ENCODE measurements at regions not wholly inside any gene's neighbourhood (a gene's known extent, or its start where the extent isn't known, plus 50 kb on each side); places are given as distances from the start of the nearest gene placed in this dataset.

- no peak for DNase-seq
Measured at GRCh38 chr3:80259736-80260135, 491.9 kb upstream of the ROBO1 start.

DNA sequence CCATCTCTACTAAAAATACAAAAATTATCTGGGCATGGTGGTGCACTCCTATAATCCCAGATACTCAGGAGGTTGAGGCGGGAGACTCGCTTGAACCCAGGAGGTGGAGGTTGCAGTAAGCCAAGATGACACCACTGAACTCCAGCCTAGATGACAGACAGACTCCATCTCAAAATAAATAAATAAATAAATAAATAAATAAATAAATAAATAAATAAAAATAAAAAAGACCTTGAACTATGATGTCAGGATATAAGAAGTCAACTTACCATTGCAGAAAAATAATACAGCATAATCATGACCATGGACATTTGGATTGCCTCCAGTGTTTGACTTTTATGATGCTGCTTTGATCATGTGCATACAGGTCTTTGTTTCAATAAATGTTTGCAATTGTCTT, 484.3 kb upstream of the ROBO1 start:
- no peak for DNase-seq

GRCh38 chr3:80247766-80248165, 480.0 kb upstream of the ROBO1 start:
- no peak for DNase-seq

GRCh38 chr3:80244390-80244789, 476.6 kb upstream of the ROBO1 start:
- no peak for DNase-seq

DNA sequence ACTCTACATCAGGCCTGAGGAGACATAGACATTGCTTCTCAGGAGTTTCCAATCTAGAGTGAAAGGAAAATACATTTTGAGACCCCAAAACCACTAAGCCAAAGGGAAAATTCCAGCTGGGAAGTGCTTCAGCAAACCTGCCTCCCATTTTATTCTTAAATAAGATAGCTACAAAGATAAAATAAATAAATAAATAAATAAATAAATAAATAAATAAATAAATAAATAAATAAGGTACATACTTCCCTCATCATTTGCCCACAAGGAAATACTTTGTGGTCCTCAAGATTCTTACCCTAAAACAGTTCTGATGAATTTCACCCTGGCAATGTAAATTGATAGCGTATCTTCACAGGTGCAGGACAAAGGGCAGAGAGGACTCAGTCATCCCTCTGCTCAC, 474.0 kb upstream of the ROBO1 start:
- no peak for DNase-seq

DNA sequence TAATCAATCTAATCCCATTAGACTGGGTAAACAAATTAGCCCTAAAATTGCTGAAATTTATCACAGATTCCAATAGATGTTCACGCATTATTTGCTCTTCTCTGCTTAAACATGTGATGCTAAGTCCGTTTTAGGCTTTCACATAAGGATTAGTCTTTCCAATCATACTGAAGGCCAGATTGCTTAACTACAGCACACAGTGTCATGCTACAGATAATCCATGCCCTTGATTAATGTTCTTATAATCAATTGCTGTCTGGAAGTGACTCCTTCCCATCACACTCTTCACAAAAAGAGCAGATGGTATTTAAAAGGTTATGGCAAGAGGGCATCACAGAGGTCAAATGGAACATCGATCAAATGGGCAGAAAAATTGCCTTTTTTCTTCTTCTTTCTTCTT, 471.5 kb upstream of the ROBO1 start:
- no peak for DNase-seq

DNA sequence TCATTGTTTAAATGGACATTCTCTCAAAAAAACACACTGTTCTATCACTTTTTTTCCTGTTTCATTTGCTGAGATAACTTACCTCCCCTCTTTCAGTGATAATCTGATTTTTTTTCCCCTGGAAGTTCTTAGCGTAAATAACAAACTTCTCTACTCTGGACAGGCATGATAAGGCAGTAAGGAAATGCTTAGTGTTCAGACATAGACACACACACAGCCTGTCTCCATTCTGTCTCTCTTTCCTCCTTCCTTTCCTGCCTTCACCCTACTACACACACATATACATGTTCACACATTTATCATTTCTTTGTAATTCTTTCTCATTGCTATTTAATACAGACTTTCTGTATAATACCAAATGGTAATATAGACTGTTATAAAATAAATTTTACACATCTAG, 470.8 kb upstream of the ROBO1 start:
- no peak for DNase-seq

- no peak for DNase-seq
Measured at GRCh38 chr3:80238152-80238551, 470.4 kb upstream of the ROBO1 start.

GRCh38 chr3:80234706-80235105, 466.9 kb upstream of the ROBO1 start:
- no peak for DNase-seq

DNA sequence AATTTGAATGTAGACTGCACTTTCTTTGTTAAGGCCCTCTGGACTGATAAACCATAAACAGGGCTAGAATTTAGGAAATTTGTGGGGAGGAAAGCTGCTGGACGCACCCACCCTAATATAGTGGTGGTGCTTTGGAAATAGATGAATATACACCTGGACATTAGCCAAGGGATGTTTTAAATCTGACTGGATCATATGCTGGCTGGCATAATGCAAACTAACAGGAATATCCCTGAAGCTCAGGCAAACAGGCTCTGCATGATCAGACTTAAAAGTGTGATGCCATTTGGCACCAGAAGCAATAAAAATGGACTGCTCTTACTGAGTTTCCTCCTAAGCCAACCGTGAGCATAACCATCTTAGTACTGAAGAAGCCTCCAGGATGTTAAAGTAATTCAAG, 465.8 kb upstream of the ROBO1 start:
- no peak for DNase-seq

DNA sequence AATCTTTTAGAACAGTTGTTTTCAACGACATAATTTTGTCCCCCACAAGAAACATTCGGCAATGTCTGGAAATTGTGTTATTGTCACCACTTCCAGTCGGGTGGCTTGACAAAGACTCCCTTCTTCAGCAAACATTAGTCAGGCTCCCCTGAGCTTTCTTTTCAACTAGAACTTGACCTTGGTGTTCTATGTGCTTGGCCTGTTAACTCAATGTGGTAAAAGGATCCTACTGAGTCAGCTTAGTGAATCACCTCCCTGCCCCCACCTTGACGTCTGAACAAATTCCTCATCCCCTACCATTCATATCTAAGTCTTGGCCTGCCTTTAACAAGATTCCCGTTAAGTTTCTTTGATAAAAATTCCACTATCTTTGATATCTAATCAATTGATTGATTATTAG, 465.0 kb upstream of the ROBO1 start:
- no peak for DNase-seq

DNA sequence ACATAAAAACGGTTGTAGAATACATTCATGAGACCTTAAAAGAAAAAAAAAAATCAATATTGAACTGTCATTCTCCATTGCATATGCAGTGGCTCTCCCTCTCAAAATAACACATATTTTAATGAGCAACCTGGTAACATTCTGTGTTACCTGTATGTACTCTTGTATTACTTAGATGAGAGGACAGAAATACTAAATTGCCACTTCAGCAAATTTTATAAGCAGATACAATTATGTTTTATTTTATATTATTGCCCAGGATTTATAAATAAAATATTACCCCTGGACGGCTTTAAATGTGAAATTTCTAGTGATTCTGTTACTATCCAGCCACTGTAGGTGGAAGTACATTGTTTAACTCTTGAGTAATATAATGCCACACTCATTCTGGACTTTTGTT, 463.2 kb upstream of the ROBO1 start:
- no peak for DNase-seq

DNA sequence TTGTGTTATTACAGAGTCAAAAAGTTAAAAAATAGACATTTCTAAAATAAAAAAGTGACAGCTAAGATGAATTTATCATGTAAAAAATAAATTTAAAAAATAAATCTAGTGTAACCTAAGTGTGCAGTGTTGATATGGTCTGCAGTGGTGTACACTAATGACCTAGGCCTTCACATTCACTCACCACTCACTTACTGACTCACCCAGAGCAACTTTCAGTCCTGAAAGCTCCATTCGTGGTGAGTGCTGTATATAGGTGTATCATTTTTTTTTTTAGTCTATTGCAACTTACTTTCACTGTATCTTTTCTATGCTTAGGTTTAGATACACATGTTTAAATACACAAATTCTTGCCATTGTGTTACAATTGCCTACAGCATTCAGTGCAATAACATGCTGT, 459.4 kb upstream of the ROBO1 start:
- DNase-seq: no peak

DNA sequence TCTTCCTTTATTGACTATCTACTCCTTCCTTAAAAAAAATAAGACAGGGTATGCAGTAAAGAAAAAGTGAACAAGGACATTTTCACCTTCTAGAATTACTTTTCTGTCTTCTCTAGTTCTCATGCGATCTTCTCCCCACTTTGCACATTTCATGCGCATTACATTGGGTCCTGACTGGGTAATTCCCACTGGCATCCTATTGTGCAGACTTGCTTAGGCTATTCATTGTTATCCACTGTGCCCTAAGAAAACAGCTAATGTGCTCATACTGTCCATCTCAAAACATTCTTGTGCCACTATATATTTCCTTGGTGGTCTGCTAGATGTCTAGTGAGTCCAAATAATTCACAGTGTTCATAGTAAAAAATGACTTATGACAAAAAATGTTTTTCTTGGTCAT, 447.4 kb upstream of the ROBO1 start:
- no peak for DNase-seq

- DNase-seq: no peak
Measured at GRCh38 chr3:80213086-80213485, 445.3 kb upstream of the ROBO1 start.

DNA sequence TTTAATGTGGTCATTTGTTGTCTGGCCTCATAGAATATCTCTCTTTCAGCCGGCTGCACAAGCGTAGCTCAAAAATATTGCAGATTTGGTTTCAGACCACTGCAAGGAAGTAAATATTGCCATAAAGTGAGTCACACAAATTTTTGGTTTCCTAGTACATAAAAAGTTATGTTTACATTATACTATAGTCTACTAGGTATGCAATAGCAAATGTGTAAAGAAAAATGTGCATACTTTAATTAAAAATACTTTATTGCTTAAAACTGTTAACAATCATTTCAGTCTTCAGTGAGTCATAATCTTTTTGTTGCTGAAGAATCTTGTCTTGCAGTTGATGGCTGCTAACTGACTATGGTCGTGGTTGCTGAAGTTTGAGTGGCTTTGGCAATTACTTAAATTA, 425.1 kb upstream of the ROBO1 start:
- DNase-seq: no peak

GRCh38 chr3:80190051-80190450, 422.3 kb upstream of the ROBO1 start:
- no peak for DNase-seq

DNA sequence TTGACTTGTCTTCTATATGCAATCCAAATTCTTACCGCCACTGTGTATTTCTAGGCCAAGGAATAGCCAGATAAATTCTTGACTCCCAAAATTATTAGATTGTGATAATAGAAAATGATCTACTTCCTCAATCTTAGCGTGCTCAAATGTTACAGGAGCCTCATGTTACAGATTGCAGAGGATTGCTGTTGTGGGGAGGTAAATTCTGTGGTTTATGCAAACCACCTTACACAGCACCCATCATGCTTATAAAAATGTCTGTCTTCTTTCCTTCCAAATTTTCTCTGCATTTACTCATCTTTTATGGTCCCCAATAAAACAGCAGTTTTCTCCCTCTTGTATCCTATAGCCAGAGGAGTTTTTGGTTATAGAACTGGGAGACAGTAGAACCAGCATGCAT, 420.2 kb upstream of the ROBO1 start:
- DNase-seq: no peak

GRCh38 chr3:80159990-80160506, 392.2 kb upstream of the ROBO1 start:
- no peak for DNase-seq

DNA sequence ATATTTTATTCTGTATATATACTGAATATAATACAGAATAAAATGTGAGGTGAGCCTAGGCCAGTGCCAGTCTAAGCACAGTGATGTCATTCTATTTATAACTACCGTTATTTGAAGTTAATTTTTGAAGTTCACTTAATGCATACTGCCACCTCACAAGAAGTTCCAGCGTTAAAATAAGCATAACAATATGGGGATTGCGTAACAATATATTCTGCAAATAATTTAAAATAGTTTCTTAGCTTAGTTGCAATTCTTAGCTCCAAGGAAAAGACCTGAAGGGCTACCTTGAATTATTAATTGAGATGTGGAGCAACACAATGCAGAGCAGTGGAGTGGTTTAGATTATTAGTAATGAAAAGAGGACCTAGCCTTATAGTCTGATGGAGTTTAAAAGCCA, 390.5 kb upstream of the ROBO1 start:
- no peak for DNase-seq

DNA sequence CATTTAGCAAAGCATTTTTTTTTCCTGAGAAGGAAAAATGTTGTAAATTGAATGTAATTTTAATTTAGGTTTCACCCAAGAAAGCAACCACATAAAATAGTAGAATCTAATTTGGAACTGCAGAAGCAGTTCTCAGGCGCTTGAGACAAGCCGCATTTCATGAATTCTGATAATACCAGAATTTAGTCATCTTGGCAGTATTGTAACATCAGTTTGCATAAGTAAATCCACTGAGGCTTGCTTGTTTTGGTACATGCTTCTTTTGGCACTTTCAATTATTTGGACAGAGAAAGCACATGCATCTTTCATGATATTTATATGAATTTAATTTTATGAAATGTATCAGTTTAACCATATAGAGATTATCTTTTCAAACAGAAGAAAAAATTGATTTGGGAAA, 389.7 kb upstream of the ROBO1 start:
- DNase-seq: no peak

DNA sequence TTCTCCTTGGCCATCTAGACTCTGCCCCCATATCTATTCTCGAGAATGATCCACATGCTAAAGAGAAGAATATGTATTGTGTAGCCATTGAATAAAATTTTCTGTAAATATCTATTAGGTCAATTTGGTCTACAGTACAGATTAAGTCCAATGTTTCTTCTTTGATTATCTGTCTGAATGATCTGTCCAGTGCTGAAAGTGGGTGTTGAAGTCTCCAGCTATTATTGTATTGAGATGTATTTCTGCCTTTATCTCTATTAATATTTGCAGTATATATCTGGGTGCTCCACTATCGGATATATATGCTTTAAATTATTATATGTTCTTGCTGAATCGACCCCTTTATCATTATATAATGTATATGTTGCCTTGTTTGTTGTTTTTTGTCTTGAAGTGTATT, 384.9 kb upstream of the ROBO1 start:
- no peak for DNase-seq

- DNase-seq: no peak
Measured at GRCh38 chr3:80142714-80143113, 374.9 kb upstream of the ROBO1 start.

DNA sequence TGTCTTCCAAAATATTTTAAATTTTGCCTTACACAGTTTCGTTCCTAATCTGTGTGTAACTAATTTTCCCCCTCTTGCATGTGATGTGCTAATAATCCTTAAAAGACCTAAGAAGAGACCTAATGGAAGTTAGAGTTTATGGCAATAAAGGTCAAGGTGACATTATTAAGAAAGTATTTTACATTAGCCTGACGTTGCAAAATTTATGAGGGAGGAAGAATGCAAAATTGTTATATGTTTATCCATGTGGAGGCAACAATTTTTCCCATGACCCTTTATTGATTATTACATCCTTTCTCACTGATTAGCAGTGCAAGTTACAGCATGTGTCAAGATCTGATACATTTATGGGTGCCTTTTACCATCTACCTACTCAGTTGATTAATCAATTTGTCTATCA, 373.8 kb upstream of the ROBO1 start:
- no peak for DNase-seq

DNA sequence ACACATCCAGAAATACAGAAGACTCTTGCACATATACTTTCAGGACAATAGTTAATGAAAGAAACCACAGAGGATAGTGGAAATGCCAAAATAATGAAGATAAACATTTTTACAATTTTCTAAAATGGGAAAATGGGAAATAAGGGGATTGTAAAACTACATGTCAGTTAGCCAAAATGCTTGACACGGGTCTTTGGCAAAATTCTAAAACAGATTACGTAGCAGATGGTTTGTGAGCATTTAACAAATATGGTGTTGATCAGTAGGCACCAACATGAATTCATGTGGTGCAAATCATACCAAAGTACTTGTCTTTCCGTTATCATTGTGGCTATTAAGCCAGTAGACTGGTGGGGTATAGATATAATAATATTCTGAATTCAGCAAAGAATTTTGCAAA, 348.5 kb upstream of the ROBO1 start:
- no peak for DNase-seq

DNA sequence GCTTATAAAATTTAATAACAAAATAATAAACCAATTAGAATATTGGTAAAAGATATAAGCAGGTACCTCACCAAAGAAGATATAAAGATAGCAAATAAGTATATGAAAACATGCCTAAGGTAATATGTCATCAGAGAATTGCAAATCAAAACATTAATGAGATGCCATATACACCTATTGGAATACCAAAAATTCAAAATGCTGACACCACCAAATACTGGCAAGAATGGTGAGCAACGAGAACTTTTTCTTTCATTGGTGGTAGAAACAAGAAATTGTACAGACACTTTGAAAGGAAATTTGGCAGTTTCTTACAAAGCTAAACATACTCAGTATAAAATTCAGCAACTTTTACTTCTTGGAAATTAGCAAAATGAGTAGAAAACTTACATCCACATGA, 346.9 kb upstream of the ROBO1 start:
- no peak for DNase-seq
